ENCODE measurements at regions not wholly inside any gene's neighbourhood (a gene's known extent, or its start where the extent isn't known, plus 50 kb on each side); places are given as distances from the start of the nearest gene placed in this dataset.

GRCh38 chr11:37699644-37700043, 1101.6 kb upstream of the RAG2 start:
- H3K27me3 Mint-ChIP-seq (ENCODE audit: low read depth): peaks cover 3% of the 10 kb centered on the region
- Histone ChIP-seq H3K14ac (ENCODE audit: insufficient read depth, low read length) (no peak overlapping the region), H2BK120ac (ENCODE audit: low read depth, low read length, poor library complexity, severe bottlenecking) (no peak overlapping the region), H3K9me3 (ENCODE audit: control insufficient read depth, low read depth, low read length) (peaks cover 9% of the 10 kb centered on the region), H3K23ac (ENCODE audit: insufficient read length, low read depth, low read length) (no peak overlapping the region), H2BK12ac (ENCODE audit: insufficient read length, low read depth, low read length) (no peak overlapping the region), H3K4me2 (ENCODE audit: insufficient read depth, insufficient read length, low read length) (no peak overlapping the region), H3K27me3 (ENCODE audit: insufficient read depth, low read length) (no peaks in the 10 kb centered on the region), H3T11ph (ENCODE audit: low read length) (no peak overlapping the region), H3K4ac (ENCODE audit: low read depth, low read length) (no peak overlapping the region), H2BK5ac (ENCODE audit: insufficient read length, low read length) (no peak overlapping the region), H2BK20ac (ENCODE audit: low read depth, low read length, poor library complexity, severe bottlenecking) (no peak overlapping the region), H3K27ac (ENCODE audit: insufficient read length, low read depth, low read length) (no peak overlapping the region), H3K18ac (ENCODE audit: insufficient read length, low read depth, low read length) (no peak overlapping the region), H4K20me1 (ENCODE audit: control insufficient read depth, insufficient read depth, insufficient read length) (no peaks in the 10 kb centered on the region), H3K79me2 (ENCODE audit: insufficient read depth, low read length) (no peaks in the 10 kb centered on the region), H4K8ac (replicated peaks; ENCODE audit: insufficient read length, low read depth, low read length) (no peak overlapping the region), H4K5ac (ENCODE audit: insufficient read length, low read depth, low read length) (no peak overlapping the region), H3K79me1 (ENCODE audit: insufficient read depth, low read depth, low read length, poor library complexity, severe bottlenecking) (no peaks in the 10 kb centered on the region), H4K91ac (ENCODE audit: insufficient read length, low read depth, low read length) (no peak overlapping the region), H3K9ac (ENCODE audit: extremely low read depth, insufficient read length, low read length) (no peak overlapping the region), H2AFZ (ENCODE audit: low read length) (no peak overlapping the region), H2AK5ac (ENCODE audit: insufficient read length, low read length) (no peak overlapping the region), H2BK15ac (ENCODE audit: low read depth, low read length) (no peak overlapping the region), H3K4me1 (ENCODE audit: insufficient read depth, low read length) (no peaks in the 10 kb centered on the region), H3K23me2 (ENCODE audit: insufficient read length, low read depth, low read length, poor library complexity, severe bottlenecking) (no peaks in the 10 kb centered on the region), H3K56ac (ENCODE audit: insufficient read length, low read depth, low read length) (no peak overlapping the region)
- WGBS (ENCODE audit: extremely low coverage, insufficient read length, low lambda C conversion rate): no CpG with 5 or more reads among the region's 2 CpGs
- peaks cover 10 to 28% (median 18%) of the 10 kb centered on the region in 3 experiments for H3K36me3 Mint-ChIP-seq (ENCODE audit: insufficient read depth in 1 of 3, low read depth in 3 of 3)
- DNase-seq: no peak
- no peaks in the 10 kb centered on the region for H3K4me1 Mint-ChIP-seq
- H3K27ac Mint-ChIP-seq: no peak overlapping the region
- no peak overlapping the region for H3K4me3 Mint-ChIP-seq
- no peak for TF ChIP-seq CTCF (conservative IDR thresholded peaks at IDR 0.05)
- peaks cover 30 to 33% of the 10 kb centered on the region in 2 experiments for H3K9me3 Mint-ChIP-seq
